CD4-positive, alpha-beta T cell treated with Interleukin-4 for 4 hours (primary cell): ENCODE measurements at regions not wholly inside any gene's neighbourhood (a gene's known extent, or its start where the extent isn't known, plus 50 kb on each side); places are given as distances from the start of the nearest gene placed in this dataset.

Experiments
- DNase-seq: peaks from one replicate; pipeline ENCODE4 v3.0.0-alpha.2; 2020

- no peak for DNase-seq
Measured at GRCh38 chr22:49330421-49331222, 497.1 kb downstream of the BRD1 start.

- DNase-seq, result no peak
Measured at GRCh38 chr22:49329636-49330035, 498.0 kb downstream of the BRD1 start.

GRCh38 chr22:49328630-49329405, 498.9 kb downstream of the BRD1 start:
- no peak for DNase-seq

GRCh38 chr22:49328118-49328475, 499.6 kb downstream of the BRD1 start:
- no peak for DNase-seq

GRCh38 chr22:49327411-49328117, 500.1 kb downstream of the BRD1 start:
- DNase-seq, result no peak

GRCh38 chr22:49326558-49326957, 501.1 kb downstream of the BRD1 start:
- DNase-seq, result no peak

GRCh38 chr22:49325531-49326395, 501.9 kb downstream of the BRD1 start:
- no peak for DNase-seq

GRCh38 chr22:49324527-49325491, 502.9 kb downstream of the BRD1 start:
- DNase-seq, result no peak

GRCh38 chr22:49323751-49324415, 503.8 kb downstream of the BRD1 start:
- no peak for DNase-seq

- no peak for DNase-seq
Measured at GRCh38 chr22:49322861-49323622, 504.6 kb downstream of the BRD1 start.

- no peak for DNase-seq
Measured at GRCh38 chr22:49322231-49322630, 505.4 kb downstream of the BRD1 start.

GRCh38 chr22:49321477-49322055, 506.1 kb downstream of the BRD1 start:
- no peak for DNase-seq

GRCh38 chr22:49320714-49321476, 506.8 kb downstream of the BRD1 start:
- no peak for DNase-seq

GRCh38 chr22:49317369-49317768, 510.3 kb downstream of the BRD1 start:
- DNase-seq, result no peak

GRCh38 chr22:49312601-49313000, 515.1 kb downstream of the BRD1 start:
- DNase-seq, result no peak

- DNase-seq, result no peak
Measured at GRCh38 chr22:49310354-49310753, 517.3 kb downstream of the BRD1 start.

GRCh38 chr22:49308300-49308699, 519.4 kb downstream of the BRD1 start:
- DNase-seq, result no peak

GRCh38 chr22:49307870-49308269, 519.8 kb downstream of the BRD1 start:
- DNase-seq, result no peak

GRCh38 chr22:49307481-49307830, 520.2 kb downstream of the BRD1 start:
- no peak for DNase-seq
